IMR-90 (cell line): ENCODE measurements at regions not wholly inside any gene's neighbourhood (a gene's known extent, or its start where the extent isn't known, plus 50 kb on each side); places are given as distances from the start of the nearest gene placed in this dataset.

Source experiments
- ATAC-seq: fragments of 200-7000 bp; cut with Tn5 transposase; 2 replicates; pipeline ENCODE4 v1.9.1; 2020; ENCODE audit warnings: low read depth, mild to moderate bottlenecking, moderate library complexity
- BruUV-seq: library from RNA; stranded (reverse); fragments of 400-500 nt; replicated peaks from 2 replicates; lab custom pipeline; 2021; lab: Mats Ljungman, UMichigan
- CTCF ChIA-PET: fragments of 300-600 bp; formaldehyde crosslinking; extraction: SDS; loops from one replicate; lab custom pipeline; 2021; ENCODE audit warnings: antibody characterized with exemption; lab: Yijun Ruan, JAX
- POLR2A ChIA-PET: fragments of 300-600 bp; sonication (Branson Sonifier 250); formaldehyde crosslinking; loops from one replicate; lab custom pipeline; 2022; ENCODE audit warnings: antibody characterized with exemption; ENCODE audit not compliant: unreplicated experiment; lab: Charles Lee
- DNase-seq: peaks from one replicate; pipeline ENCODE4 v3.0.0; 2013
- H2AFZ ChIP-seq: replicated peaks from 2 replicates; pipeline ENCODE3; 2013; ENCODE audit warnings: low read length, mild to moderate bottlenecking; ENCODE audit not compliant: poor library complexity
- H2AK5ac ChIP-seq: 2 replicates; pipeline ENCODE4 v1.6.1; 2013; ENCODE audit warnings: low read depth, low read length, inconsistent platforms
- H2AK9ac ChIP-seq: replicated peaks from 2 replicates; pipeline ENCODE3; 2013; ENCODE audit warnings: mild to moderate bottlenecking, low read depth, low read length, moderate library complexity; ENCODE audit not compliant: poor library complexity
- H2BK120ac ChIP-seq: 2 replicates; pipeline ENCODE4 v1.6.1; 2013; ENCODE audit warnings: low read depth, low read length, inconsistent platforms
- H2BK15ac ChIP-seq: 3 replicates; pipeline ENCODE4 v1.6.1; 2013; ENCODE audit warnings: low read depth, low read length, inconsistent platforms
- H2BK20ac ChIP-seq: 2 replicates; pipeline ENCODE4 v1.6.1; 2013; ENCODE audit warnings: low read depth, mild to moderate bottlenecking, inconsistent platforms, low read length, moderate library complexity
- H2BK5ac ChIP-seq: 2 replicates; pipeline ENCODE4 v1.6.1; 2013; ENCODE audit warnings: mild to moderate bottlenecking, low read depth, low read length, inconsistent platforms; ENCODE audit not compliant: poor library complexity, severe bottlenecking
- H3K14ac ChIP-seq: replicated peaks from 2 replicates; pipeline ENCODE4 v1.6.1; 2013; ENCODE audit warnings: low read depth, low read length, inconsistent platforms
- H3K18ac ChIP-seq: 2 replicates; pipeline ENCODE4 v1.6.1; 2013; ENCODE audit warnings: low read depth, low read length, control low read depth
- H3K23ac ChIP-seq: 2 replicates; pipeline ENCODE4 v1.6.1; 2013; ENCODE audit warnings: low read depth, low read length, inconsistent platforms
- H3K27ac ChIP-seq: 2 replicates; pipeline ENCODE4 v1.5.1; 2013; ENCODE audit warnings: mild to moderate bottlenecking, control low read depth, low read length; ENCODE audit not compliant: insufficient read depth
- H3K27me3 ChIP-seq: 2 replicates; pipeline ENCODE4 v1.6.1; 2013; ENCODE audit warnings: low read length; ENCODE audit not compliant: control insufficient read depth, insufficient read depth
- H3K36me3 ChIP-seq: 2 replicates; pipeline ENCODE4 v1.6.1; 2013; ENCODE audit warnings: low read length, mixed read lengths; ENCODE audit not compliant: control insufficient read depth, insufficient read depth
- H3K4ac ChIP-seq: 2 replicates; pipeline ENCODE4 v1.6.1; 2013; ENCODE audit warnings: low read depth, low read length, inconsistent platforms
- H3K4me1 ChIP-seq: 2 replicates; pipeline ENCODE4 v1.6.1; 2013; ENCODE audit warnings: low read length, mixed read lengths; ENCODE audit not compliant: control insufficient read depth, insufficient read depth
- H3K4me2 ChIP-seq: 2 replicates; pipeline ENCODE4 v1.6.1; 2013; ENCODE audit warnings: low read depth, mild to moderate bottlenecking, control low read depth, low read length, moderate library complexity
- H3K4me3 ChIP-seq: 2 replicates; pipeline ENCODE4 v1.5.1; 2013; ENCODE audit warnings: low read depth, mild to moderate bottlenecking, control low read depth, low read length, moderate library complexity; ENCODE audit not compliant: insufficient read depth
- H3K56ac ChIP-seq: 2 replicates; pipeline ENCODE4 v1.6.1; 2013; ENCODE audit warnings: low read length, inconsistent platforms; ENCODE audit not compliant: insufficient read depth; ENCODE audit errors: extremely low read depth
- H3K79me1 ChIP-seq, 2 experiments: 2 replicates each; pipeline ENCODE4 v1.6.1; 2013; ENCODE audit warnings: low read length in 2 of 2, inconsistent platforms in 1 of 2, low read depth in 1 of 2
- H3K9ac ChIP-seq: 2 replicates; pipeline ENCODE4 v1.6.1; 2013; ENCODE audit warnings: low read depth, low read length, control low read depth
- H3K9me1 ChIP-seq: 2 replicates; pipeline ENCODE4 v1.6.1; 2013; ENCODE audit warnings: low read length, inconsistent platforms; ENCODE audit not compliant: insufficient read depth
- H3K9me3 ChIP-seq: 2 replicates; pipeline ENCODE4 v1.6.1; 2013; ENCODE audit warnings: low read length; ENCODE audit not compliant: control insufficient read depth, insufficient read depth
- H4K20me1 ChIP-seq: 2 replicates; pipeline ENCODE4 v1.6.1; 2013; ENCODE audit warnings: low read length, inconsistent platforms; ENCODE audit not compliant: insufficient read depth
- H4K5ac ChIP-seq: 2 replicates; pipeline ENCODE4 v1.6.1; 2013; ENCODE audit warnings: mild to moderate bottlenecking, low read depth, low read length, control low read depth
- H4K8ac ChIP-seq, 2 experiments: 2 replicates each; pipeline ENCODE4 v1.6.1; 2013; ENCODE audit warnings: low read depth in 2 of 2, low read length in 2 of 2, control low read depth in 1 of 2, inconsistent platforms in 1 of 2
- H4K91ac ChIP-seq: 2 replicates; pipeline ENCODE4 v1.6.1; 2013; ENCODE audit warnings: low read depth, low read length, inconsistent platforms; ENCODE audit not compliant: insufficient read depth
- BHLHE40 ChIP-seq: fragments of 150-350 bp; IDR thresholded peaks from 2 replicates; pipeline ENCODE4 v1.6.1; 2016; ENCODE audit warnings: mild to moderate bottlenecking, low read depth, low read length
- CEBPB ChIP-seq: IDR thresholded peaks from 2 replicates; pipeline ENCODE4 v1.6.1; 2012; ENCODE audit warnings: low read depth, low read length, improper control_type of control experiment
- CHD1 ChIP-seq: IDR thresholded peaks from 2 replicates; pipeline ENCODE4 v1.6.1; 2012; ENCODE audit warnings: low read depth, low read length, improper control_type of control experiment
- ELK1 ChIP-seq: fragments of 150-350 bp; IDR thresholded peaks from 2 replicates; pipeline ENCODE4 v1.6.1; 2016; ENCODE audit warnings: low read depth, mild to moderate bottlenecking, low read length, moderate library complexity, borderline replicate concordance
- FOS ChIP-seq: fragments of 150-350 bp; IDR thresholded peaks from 2 replicates; pipeline ENCODE4 v1.6.1; 2016; ENCODE audit warnings: low read depth, low read length
- MAFK ChIP-seq: IDR thresholded peaks from 2 replicates; pipeline ENCODE4 v1.6.1; 2012; ENCODE audit warnings: low read depth, low read length, improper control_type of control experiment
- MAZ ChIP-seq: IDR thresholded peaks from 2 replicates; pipeline ENCODE4 v1.6.1; 2012; ENCODE audit warnings: low read depth, mild to moderate bottlenecking, low read length, improper control_type of control experiment, moderate library complexity, borderline replicate concordance
- MXI1 ChIP-seq: IDR thresholded peaks from 2 replicates; pipeline ENCODE4 v1.6.1; 2012; ENCODE audit warnings: low read depth, mild to moderate bottlenecking, low read length, moderate library complexity, borderline replicate concordance
- NFE2L2 ChIP-seq: fragments of 150-350 bp; IDR thresholded peaks from 2 replicates; pipeline ENCODE4 v1.6.1; 2016; ENCODE audit warnings: low read depth, mild to moderate bottlenecking, low read length
- POLR2A ChIP-seq: IDR thresholded peaks from 2 replicates; pipeline ENCODE4 v1.6.1; 2012; ENCODE audit warnings: mild to moderate bottlenecking, low read depth, low read length
- RCOR1 ChIP-seq: IDR thresholded peaks from 2 replicates; pipeline ENCODE4 v1.6.1; 2012; ENCODE audit warnings: mild to moderate bottlenecking, low read length, improper control_type of control experiment; ENCODE audit not compliant: insufficient replicate concordance
- RFX5 ChIP-seq: IDR thresholded peaks from 2 replicates; pipeline ENCODE4 v1.8.0; 2012; ENCODE audit warnings: low read depth, mild to moderate bottlenecking, low read length, moderate library complexity
- SMC3 ChIP-seq: fragments of 150-350 bp; IDR thresholded peaks from 2 replicates; pipeline ENCODE4 v1.6.1; 2016; ENCODE audit warnings: low read depth, mild to moderate bottlenecking, antibody characterized with exemption, low read length, moderate library complexity
- WGBS, 2 experiments: methylation state at CpG; one replicate each; pipeline versions ENCODE4 v1.1.5 to v1.1.7; 2013; ENCODE audit warnings: missing lambda C conversion rate in 2 of 2; ENCODE audit not compliant: insufficient read length in 1 of 2; ENCODE audit errors: extremely low coverage in 2 of 2; 5-methylcytosine and 5-hydroxymethylcytosine counted together
- dilution Hi-C: fragments of 300-500 bp; cut with HindIII; formaldehyde crosslinking; loops from one replicate; pipeline ENCODE4 v1.14.3; 2018; ENCODE audit warnings: low sequenced_read_pairs; ENCODE audit not compliant: unreplicated experiment
- in situ Hi-C: fragments of 300-500 bp; cut with MboI; formaldehyde crosslinking; loops from 3 replicates; pipeline ENCODE4 v1.14.3; 2019; ENCODE audit warnings: low sequenced_read_pairs, inconsistent platforms, mixed read lengths
- intact Hi-C: fragments of 100-400 bp; cut with micrococcal nuclease; formaldehyde crosslinking; loops from 2 replicates; pipeline ENCODE4 v1.10.0; 2022
- TF ChIP-seq, protein P1 (sequence below): fragments of 150-350 bp; IDR thresholded peaks from 2 replicates; pipeline ENCODE4 v1.6.1; 2017; ENCODE audit warnings: mild to moderate bottlenecking, antibody characterized with exemption, low read length, low read depth
- TF ChIP-seq, protein P2 (sequence below): conservative IDR thresholded peaks from 2 replicates; pipeline ENCODE4 v1.5.1; 2012; ENCODE audit warnings: mild to moderate bottlenecking, low read depth, low read length, improper control_type of control experiment

DNA sequence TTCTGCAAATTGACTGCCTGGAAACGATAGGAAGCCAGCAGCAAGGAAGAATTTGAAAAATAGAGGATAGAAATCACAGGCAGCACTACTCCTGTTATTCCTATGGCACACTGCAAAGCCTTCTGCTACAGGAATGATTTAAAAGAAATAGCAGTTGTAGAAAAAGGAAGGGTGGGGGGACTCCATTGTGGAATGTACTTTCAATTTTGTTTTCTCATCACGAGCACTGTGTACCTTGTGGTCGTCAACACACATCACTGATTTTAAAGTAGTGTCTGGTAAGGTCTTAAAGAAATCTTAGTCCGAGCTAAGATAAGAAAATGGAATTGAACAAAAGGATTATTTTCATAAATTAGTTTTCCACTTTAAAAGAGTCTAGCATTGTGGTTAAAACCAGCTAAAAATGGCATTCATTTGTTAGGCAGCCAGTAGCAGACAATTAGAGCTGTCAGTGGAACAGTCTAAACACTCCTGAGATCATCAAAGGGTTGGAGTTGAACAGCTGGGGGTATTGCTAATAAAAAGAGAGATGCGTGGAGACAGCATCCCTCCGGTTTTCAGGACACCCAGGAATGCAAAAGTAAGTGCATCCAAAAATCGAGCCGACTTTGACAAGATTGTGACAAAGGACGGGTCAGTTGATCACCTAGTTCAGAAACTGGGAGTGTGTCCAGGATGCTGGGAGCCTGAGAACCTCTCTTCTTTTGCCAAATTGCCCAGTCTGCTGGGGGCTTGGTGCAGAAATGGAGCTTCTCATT is 97.8 kb upstream of the WWC1 start:
- Histone ChIP-seq H4K91ac (no peak overlapping the region), H2AFZ (no peak overlapping the region), H3K18ac (no peak overlapping the region), H3K4me2 (no peak overlapping the region), H3K4me3 (no peak overlapping the region), H3K23ac (no peak overlapping the region), H4K5ac (no peak overlapping the region), H2AK5ac (no peak overlapping the region), H2BK120ac (no peak overlapping the region), H3K4ac (no peak overlapping the region), H3K9ac (no peak overlapping the region), H3K56ac (no peak overlapping the region), H4K20me1 (no peaks in the 10 kb centered on the region), H3K27ac (no peak overlapping the region), H2BK20ac (no peak overlapping the region), H3K9me1 (no peaks in the 10 kb centered on the region), H4K8ac (no peak overlapping the region), H2BK15ac (no peak overlapping the region), H3K14ac (no peak overlapping the region), H3K27me3 (no peaks in the 10 kb centered on the region; the same call in 1 of the 2 replicates), H2AK9ac (no peak overlapping the region), H3K9me3 (no peaks in the 10 kb centered on the region), H3K36me3 (no peaks in the 10 kb centered on the region), H2BK5ac (no peak overlapping the region), H3K4me1 (no peaks in the 10 kb centered on the region), H3K79me1 (no peaks in the 10 kb centered on the region)
- intact Hi-C loops (no loop called here), dilution Hi-C loops (no loop called here), in situ Hi-C loops (no loop called here)
- 10% methylated on average over 6 of the region's 9 CpGs; no CpG with 5 or more reads in 1 of the 2 experiments for WGBS, 2 experiments
- no peak for ATAC-seq
- no peak for DNase-seq
- CTCF ChIA-PET = interaction anchor here (1.3 kb wide), 1 partner anchor 9 kb away, joined by 3 read pairs; no protein-coding TSS in a partner anchor
- POLR2A ChIA-PET = no interaction called here
- TF ChIP-seq RFX5 = no peak
- TF ChIP-seq, protein P1, sequence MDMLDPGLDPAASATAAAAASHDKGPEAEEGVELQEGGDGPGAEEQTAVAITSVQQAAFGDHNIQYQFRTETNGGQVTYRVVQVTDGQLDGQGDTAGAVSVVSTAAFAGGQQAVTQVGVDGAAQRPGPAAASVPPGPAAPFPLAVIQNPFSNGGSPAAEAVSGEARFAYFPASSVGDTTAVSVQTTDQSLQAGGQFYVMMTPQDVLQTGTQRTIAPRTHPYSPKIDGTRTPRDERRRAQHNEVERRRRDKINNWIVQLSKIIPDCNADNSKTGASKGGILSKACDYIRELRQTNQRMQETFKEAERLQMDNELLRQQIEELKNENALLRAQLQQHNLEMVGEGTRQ = no peak
- TF ChIP-seq NFE2L2 = no peak
- no peak for TF ChIP-seq CEBPB
- no peak for TF ChIP-seq MAZ
- TF ChIP-seq, protein P2, sequence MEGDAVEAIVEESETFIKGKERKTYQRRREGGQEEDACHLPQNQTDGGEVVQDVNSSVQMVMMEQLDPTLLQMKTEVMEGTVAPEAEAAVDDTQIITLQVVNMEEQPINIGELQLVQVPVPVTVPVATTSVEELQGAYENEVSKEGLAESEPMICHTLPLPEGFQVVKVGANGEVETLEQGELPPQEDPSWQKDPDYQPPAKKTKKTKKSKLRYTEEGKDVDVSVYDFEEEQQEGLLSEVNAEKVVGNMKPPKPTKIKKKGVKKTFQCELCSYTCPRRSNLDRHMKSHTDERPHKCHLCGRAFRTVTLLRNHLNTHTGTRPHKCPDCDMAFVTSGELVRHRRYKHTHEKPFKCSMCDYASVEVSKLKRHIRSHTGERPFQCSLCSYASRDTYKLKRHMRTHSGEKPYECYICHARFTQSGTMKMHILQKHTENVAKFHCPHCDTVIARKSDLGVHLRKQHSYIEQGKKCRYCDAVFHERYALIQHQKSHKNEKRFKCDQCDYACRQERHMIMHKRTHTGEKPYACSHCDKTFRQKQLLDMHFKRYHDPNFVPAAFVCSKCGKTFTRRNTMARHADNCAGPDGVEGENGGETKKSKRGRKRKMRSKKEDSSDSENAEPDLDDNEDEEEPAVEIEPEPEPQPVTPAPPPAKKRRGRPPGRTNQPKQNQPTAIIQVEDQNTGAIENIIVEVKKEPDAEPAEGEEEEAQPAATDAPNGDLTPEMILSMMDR = no peak
- TF ChIP-seq FOS = no peak
- no peak for TF ChIP-seq MXI1
- TF ChIP-seq RCOR1 = no peak
- no peak for TF ChIP-seq ELK1
- no peak for TF ChIP-seq MAFK
- no peak for TF ChIP-seq SMC3
- TF ChIP-seq POLR2A = no peak
- TF ChIP-seq BHLHE40 = no peak
- no peak for TF ChIP-seq CHD1
- BruUV-seq = no TSS peak
